OCI-LY7 (cell line): ENCODE measurements at regions not wholly inside any gene's neighbourhood (a gene's known extent, or its start where the extent isn't known, plus 50 kb on each side); places are given as distances from the start of the nearest gene placed in this dataset.

ENCODE experiments used
- BruUV-seq: library from RNA; stranded (reverse); fragments of 400-500 nt; replicated peaks from 2 replicates; lab custom pipeline; 2021; lab: Mats Ljungman, UMichigan
- CTCF ChIA-PET: fragments of 300-600 bp; sonication (Branson Sonifier 250); formaldehyde crosslinking; loops from one replicate; lab custom pipeline; 2022; ENCODE audit warnings: antibody characterized with exemption; ENCODE audit not compliant: unreplicated experiment; lab: Charles Lee
- POLR2A ChIA-PET: fragments of 300-600 bp; sonication (Branson Sonifier 250); formaldehyde crosslinking; loops from one replicate; lab custom pipeline; 2022; ENCODE audit warnings: antibody characterized with exemption; lab: Charles Lee
- DNase-seq: peaks from one replicate; pipeline ENCODE4 v3.0.0-alpha.2; 2015; ENCODE audit warnings: low spot score
- H2AFZ ChIP-seq: fragments of 200-600 bp; sonication (generic), shearing (Covaris generic); 2 replicates; pipeline ENCODE4 v1.6.1; 2014; ENCODE audit warnings: mild to moderate bottlenecking, antibody characterized with exemption, low read length, moderate library complexity
- H3K27ac ChIP-seq: fragments of 200-600 bp; sonication (generic); 2 replicates; pipeline ENCODE4 v1.5.1; 2014; ENCODE audit warnings: mixed run types, low read depth, mild to moderate bottlenecking, moderate library complexity, low read length, inconsistent platforms; ENCODE audit not compliant: poor library complexity, severe bottlenecking
- H3K36me3 ChIP-seq: fragments of 200-600 bp; sonication (generic); 2 replicates; pipeline ENCODE4 v1.6.1; 2014; ENCODE audit warnings: mild to moderate bottlenecking, antibody characterized with exemption, low read length, moderate library complexity, mixed read lengths; ENCODE audit not compliant: insufficient read depth
- H3K4me1 ChIP-seq: fragments of 200-600 bp; sonication (generic); 2 replicates; pipeline ENCODE4 v1.5.1; 2014; ENCODE audit warnings: mild to moderate bottlenecking, low read length; ENCODE audit not compliant: insufficient read depth, poor library complexity, severe bottlenecking
- H3K4me2 ChIP-seq: fragments of 200-600 bp; sonication (generic); 2 replicates; pipeline ENCODE4 v1.6.1; 2014; ENCODE audit warnings: mild to moderate bottlenecking, low read length
- H3K4me3 ChIP-seq: fragments of 200-600 bp; sonication (generic); 2 replicates; pipeline ENCODE4 v1.5.1; 2014; ENCODE audit warnings: mild to moderate bottlenecking, low read depth, low read length; ENCODE audit not compliant: poor library complexity, severe bottlenecking
- H3K79me2 ChIP-seq: fragments of 200-600 bp; sonication (generic); 2 replicates; pipeline ENCODE4 v1.6.1; 2016; ENCODE audit warnings: low read depth, mild to moderate bottlenecking, low read length, moderate library complexity, mixed read lengths; ENCODE audit not compliant: insufficient read depth
- H3K9me2 ChIP-seq: fragments of 200-600 bp; sonication (generic); 2 replicates; pipeline ENCODE4 v1.6.1; 2016; ENCODE audit warnings: mild to moderate bottlenecking, low read length, mixed read lengths; ENCODE audit not compliant: insufficient read depth
- H3K9me3 ChIP-seq: fragments of 200-600 bp; sonication (generic); 2 replicates; pipeline ENCODE4 v1.6.1; 2014; ENCODE audit warnings: mild to moderate bottlenecking, mixed run types, low read length, mixed read lengths
- H4K20me1 ChIP-seq: fragments of 200-600 bp; sonication (generic); 2 replicates; pipeline ENCODE4 v1.6.1; 2014; ENCODE audit warnings: mild to moderate bottlenecking, antibody characterized with exemption, low read length, moderate library complexity, mixed read lengths; ENCODE audit not compliant: insufficient read depth
- CTCF ChIP-seq: fragments of 200-600 bp; sonication (generic); conservative IDR thresholded peaks from 2 replicates; pipeline ENCODE4 v1.5.1; 2014; ENCODE audit warnings: mild to moderate bottlenecking, antibody characterized with exemption, low read length, moderate library complexity, mixed read lengths
- EZH2phosphoT487 ChIP-seq: fragments of 200-600 bp; sonication (generic); IDR thresholded peaks from 2 replicates; pipeline ENCODE4 v1.6.1; 2018; ENCODE audit warnings: low read depth, borderline replicate concordance, mild to moderate bottlenecking, mixed run types, antibody characterized with exemption, low read length, moderate library complexity, mixed read lengths
- intact Hi-C: fragments of 100-400 bp; cut with micrococcal nuclease; formaldehyde crosslinking; loops from one replicate; pipeline ENCODE4 v1.10.0; 2022; ENCODE audit not compliant: unreplicated experiment

DNA sequence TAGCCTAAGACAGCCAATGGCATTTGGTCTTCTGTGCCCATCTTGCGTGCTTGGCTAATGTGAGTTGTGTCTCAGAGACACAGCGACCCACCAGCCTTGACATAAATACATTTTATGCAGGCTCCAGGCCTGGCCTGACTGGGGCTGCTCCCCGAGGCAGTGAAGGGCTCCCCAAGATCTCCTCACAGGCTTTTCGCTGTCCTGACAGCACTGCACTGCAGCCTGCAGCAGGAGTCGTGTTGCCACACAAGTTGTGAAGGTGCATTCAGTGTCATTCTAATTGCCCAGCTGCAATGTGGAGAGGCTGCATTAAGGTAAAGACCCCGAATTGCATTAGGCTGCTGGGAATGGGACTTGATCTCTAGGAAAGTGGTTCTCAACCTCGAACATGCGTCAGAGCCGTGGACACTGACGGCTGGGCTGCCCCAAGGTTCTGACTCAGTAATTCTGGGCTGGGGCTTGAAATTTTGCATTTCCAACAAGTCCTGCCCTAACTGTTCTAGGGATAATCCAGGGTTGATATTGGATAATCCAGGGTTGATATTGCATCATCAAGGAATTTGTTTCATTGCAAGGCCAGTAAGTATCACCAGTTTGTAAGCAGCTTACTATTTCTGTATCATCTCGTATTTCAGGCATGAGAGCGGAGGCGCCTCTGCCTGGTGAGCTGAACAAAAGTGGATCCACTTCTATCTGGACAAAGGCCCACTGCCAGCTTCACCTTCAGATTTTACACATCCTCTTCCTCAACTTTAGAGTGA lies 108.7 kb upstream of the INSIG1 start:
- ChIA-PET POLR2A (interaction anchor here (0.7 to 1.0 kb wide), 3 partner anchors 18 to 1785 kb away, joined by 3 to 5 read pairs (median 3); no protein-coding TSS in a partner anchor), CTCF (no interaction called here)
- no peak for DNase-seq
- no TSS peak for BruUV-seq
- Histone ChIP-seq H3K79me2 (no peaks in the 10 kb centered on the region), H4K20me1 (no peaks in the 10 kb centered on the region), H2AFZ (no peak overlapping the region), H3K4me2 (no peak overlapping the region), H3K9me3 (peaks cover 13% of the 10 kb centered on the region), H3K9me2 (no peaks in the 10 kb centered on the region), H3K27ac (no peak overlapping the region), H3K4me3 (no peak overlapping the region), H3K36me3 (no peaks in the 10 kb centered on the region), H3K4me1 (no peaks in the 10 kb centered on the region)
- intact Hi-C loops = loop anchor here (5.0 kb wide), 1 partner anchor 357 kb away; no protein-coding TSS in a partner anchor
- TF ChIP-seq EZH2phosphoT487 = no peak
- no peak for TF ChIP-seq CTCF

- no peaks in the 10 kb centered on the region for H3K79me2 ChIP-seq
- no peak overlapping the region for H3K27ac ChIP-seq
- BruUV-seq = no TSS peak
- TF ChIP-seq CTCF (no peak), EZH2phosphoT487 (no peak)
- no peaks in the 10 kb centered on the region for H3K9me2 ChIP-seq
- no peaks in the 10 kb centered on the region for H4K20me1 ChIP-seq
- ChIA-PET CTCF (no interaction called here), POLR2A (interaction anchor here (0.7 to 1.0 kb wide), 3 partner anchors 17 to 1784 kb away, joined by 3 to 5 read pairs (median 3); no protein-coding TSS in a partner anchor)
- no peaks in the 10 kb centered on the region for H3K36me3 ChIP-seq
- H3K4me3 ChIP-seq = no peak overlapping the region
- intact Hi-C loops = loop anchor here (5.0 kb wide), 1 partner anchor 357 kb away; no protein-coding TSS in a partner anchor
- no peak for DNase-seq
- no peak overlapping the region for H3K4me2 ChIP-seq
- H3K9me3 ChIP-seq = peaks cover 13% of the 10 kb centered on the region
- H3K4me1 ChIP-seq = no peaks in the 10 kb centered on the region
- no peak overlapping the region for H2AFZ ChIP-seq
Observed at GRCh38 chr7:155189590-155189989, 108.1 kb upstream of the INSIG1 start.

GRCh38 chr7:155190688-155191087 lies 107.0 kb upstream of the INSIG1 start:
- no peaks in the 10 kb centered on the region for H3K79me2 ChIP-seq
- no TSS peak for BruUV-seq
- H3K9me3 ChIP-seq = peaks cover 6% of the 10 kb centered on the region
- TF ChIP-seq CTCF (peak; percentile 86), EZH2phosphoT487 (no peak)
- no peak overlapping the region for H3K4me2 ChIP-seq
- CTCF ChIA-PET = interaction anchor here (0.5 kb wide), 1 partner anchor 190 kb away, joined by 3 read pairs; no protein-coding TSS in a partner anchor
- H3K36me3 ChIP-seq = no peaks in the 10 kb centered on the region
- H3K27ac ChIP-seq = no peak overlapping the region
- DNase-seq = peak; percentile 44
- POLR2A ChIA-PET = interaction anchor here (0.9 kb wide), 1 partner anchor 233 kb away, joined by 6 read pairs; no protein-coding TSS in a partner anchor
- H3K4me1 ChIP-seq = no peaks in the 10 kb centered on the region
- no peaks in the 10 kb centered on the region for H4K20me1 ChIP-seq
- H3K9me2 ChIP-seq = no peaks in the 10 kb centered on the region
- H3K4me3 ChIP-seq = no peak overlapping the region
- H2AFZ ChIP-seq = no peak overlapping the region
- intact Hi-C loops = loop anchor here (1.0 to 5.0 kb wide), 4 partner anchors 67 to 263 kb away; partner anchors contain the start of gene INSIG1
